Epithelial cell of proximal tubule (primary cell): ENCODE measurements at regions not wholly inside any gene's neighbourhood (a gene's known extent, or its start where the extent isn't known, plus 50 kb on each side); places are given as distances from the start of the nearest gene placed in this dataset.

ENCODE experiments used
- DNase-seq: peaks from one replicate; pipeline ENCODE4 v3.0.0-alpha.2; 2011; ENCODE audit warnings: low read depth
- H3K4me3 ChIP-seq: 2 replicates; pipeline ENCODE4 v1.5.1; 2011; ENCODE audit warnings: low read depth, mild to moderate bottlenecking, low read length
- TF ChIP-seq, protein P1 (sequence below): conservative IDR thresholded peaks from 2 replicates; pipeline ENCODE4 v1.5.1; 2012; ENCODE audit warnings: low read depth, mild to moderate bottlenecking, low read length

DNA sequence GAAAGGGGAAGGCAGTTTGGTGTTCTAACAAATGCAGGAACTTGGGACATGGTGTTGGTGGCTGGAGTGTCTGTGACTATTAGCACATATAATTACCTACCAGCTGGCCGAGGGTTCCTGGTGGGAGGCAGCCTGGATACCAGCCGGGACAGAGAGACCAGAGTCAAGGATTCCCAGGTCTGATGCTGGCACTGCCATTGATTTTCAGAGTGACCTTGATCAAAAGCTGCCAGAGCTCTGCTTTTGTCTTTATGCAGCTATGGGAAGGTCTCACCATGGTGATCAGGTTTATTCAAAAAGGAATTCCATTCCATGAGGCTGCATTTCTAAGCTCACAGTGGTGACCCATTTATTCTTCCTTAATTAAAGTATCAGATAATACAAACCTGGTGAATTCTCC, 101.0 kb upstream of the PWP1 start:
- H3K4me3 ChIP-seq, result no peak overlapping the region
- TF ChIP-seq, protein P1, sequence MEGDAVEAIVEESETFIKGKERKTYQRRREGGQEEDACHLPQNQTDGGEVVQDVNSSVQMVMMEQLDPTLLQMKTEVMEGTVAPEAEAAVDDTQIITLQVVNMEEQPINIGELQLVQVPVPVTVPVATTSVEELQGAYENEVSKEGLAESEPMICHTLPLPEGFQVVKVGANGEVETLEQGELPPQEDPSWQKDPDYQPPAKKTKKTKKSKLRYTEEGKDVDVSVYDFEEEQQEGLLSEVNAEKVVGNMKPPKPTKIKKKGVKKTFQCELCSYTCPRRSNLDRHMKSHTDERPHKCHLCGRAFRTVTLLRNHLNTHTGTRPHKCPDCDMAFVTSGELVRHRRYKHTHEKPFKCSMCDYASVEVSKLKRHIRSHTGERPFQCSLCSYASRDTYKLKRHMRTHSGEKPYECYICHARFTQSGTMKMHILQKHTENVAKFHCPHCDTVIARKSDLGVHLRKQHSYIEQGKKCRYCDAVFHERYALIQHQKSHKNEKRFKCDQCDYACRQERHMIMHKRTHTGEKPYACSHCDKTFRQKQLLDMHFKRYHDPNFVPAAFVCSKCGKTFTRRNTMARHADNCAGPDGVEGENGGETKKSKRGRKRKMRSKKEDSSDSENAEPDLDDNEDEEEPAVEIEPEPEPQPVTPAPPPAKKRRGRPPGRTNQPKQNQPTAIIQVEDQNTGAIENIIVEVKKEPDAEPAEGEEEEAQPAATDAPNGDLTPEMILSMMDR, result no peak
- no peak for DNase-seq

DNA sequence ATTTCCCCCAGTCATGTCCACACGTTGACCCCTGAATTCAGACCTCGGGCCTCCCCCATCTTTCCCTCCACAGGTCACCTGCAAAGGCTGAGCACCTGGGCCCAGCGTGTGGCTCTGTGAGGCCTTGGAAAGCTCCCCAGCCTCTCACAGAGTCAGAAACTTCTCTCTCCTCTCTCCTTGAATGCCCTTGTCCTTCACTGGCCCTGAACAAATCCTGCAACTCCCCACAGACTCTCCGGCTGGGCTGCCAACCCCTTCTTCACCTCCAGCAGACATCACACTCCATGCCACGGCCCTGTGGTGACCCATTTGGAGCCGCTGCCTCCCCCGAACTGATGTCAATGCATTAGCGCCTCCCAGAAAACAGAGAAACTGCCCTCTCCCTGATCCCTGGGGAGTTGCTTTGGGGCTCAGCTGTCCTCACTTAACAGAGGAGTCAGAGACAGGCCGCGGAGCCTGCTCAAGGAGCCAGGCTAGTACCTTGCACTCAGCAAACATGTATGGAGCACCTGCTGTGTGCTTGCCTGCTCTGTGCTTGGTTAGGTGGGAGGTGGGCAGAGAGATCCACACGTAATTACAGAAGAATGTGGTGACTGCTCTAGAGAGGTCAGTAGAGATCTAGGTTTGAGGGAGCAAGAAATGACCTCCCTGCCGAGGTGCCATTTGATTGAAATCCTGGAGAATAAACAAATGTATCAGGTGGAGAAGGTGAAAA, 99.2 kb upstream of the PWP1 start:
- H3K4me3 ChIP-seq, result no peak overlapping the region
- DNase-seq, result no peak
- TF ChIP-seq, protein P1, result no peak

DNA sequence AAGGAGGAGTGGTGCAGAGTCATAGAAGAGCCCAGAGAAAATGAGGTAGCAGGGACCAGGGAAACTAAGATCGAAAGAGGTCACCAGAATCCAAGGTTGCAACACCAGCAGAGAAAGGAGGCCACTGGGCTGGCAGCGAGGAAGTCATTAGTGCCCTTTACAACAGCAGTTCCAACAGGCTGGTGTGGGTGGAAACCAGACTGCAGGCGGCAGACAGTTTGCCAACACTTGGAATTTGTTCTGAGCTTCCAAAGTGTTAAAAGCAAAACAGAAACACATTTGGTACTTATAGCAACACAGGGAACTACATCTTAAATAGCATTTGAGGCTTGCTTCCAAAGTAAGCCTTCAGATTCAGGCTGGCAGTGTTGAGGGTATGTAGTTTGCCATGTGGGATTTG, 95.2 kb upstream of the PWP1 start:
- DNase-seq, result no peak
- no peak overlapping the region for H3K4me3 ChIP-seq
- TF ChIP-seq, protein P1, result no peak

DNA sequence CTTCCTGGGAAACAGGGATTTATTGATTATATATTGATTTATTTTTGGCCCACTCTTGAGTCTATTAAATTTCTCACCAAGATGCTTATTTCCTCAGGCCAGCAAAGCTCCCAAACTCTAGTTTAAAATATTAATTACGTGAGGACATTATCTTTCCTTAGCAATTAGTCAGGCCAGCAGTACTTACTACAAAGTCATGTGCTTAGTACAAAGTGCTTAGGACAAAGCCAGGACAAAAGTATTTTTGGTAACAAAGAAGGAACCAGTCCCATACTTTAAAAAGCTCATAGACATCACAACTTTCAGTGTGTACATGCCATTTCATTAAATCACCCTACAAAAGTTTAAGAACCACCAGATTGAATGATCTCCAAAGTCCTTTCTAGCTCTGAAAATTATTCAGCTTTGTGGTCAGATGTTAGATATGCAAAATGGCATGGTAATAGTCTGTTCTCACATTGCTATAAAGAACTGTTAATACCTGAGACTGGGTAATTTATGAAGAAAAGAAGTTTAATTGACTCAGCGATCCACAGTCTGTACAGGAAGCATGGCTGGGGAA, 94.7 kb upstream of the PWP1 start:
- H3K4me3 ChIP-seq, result no peak overlapping the region
- TF ChIP-seq, protein P1, result no peak
- no peak for DNase-seq

DNA sequence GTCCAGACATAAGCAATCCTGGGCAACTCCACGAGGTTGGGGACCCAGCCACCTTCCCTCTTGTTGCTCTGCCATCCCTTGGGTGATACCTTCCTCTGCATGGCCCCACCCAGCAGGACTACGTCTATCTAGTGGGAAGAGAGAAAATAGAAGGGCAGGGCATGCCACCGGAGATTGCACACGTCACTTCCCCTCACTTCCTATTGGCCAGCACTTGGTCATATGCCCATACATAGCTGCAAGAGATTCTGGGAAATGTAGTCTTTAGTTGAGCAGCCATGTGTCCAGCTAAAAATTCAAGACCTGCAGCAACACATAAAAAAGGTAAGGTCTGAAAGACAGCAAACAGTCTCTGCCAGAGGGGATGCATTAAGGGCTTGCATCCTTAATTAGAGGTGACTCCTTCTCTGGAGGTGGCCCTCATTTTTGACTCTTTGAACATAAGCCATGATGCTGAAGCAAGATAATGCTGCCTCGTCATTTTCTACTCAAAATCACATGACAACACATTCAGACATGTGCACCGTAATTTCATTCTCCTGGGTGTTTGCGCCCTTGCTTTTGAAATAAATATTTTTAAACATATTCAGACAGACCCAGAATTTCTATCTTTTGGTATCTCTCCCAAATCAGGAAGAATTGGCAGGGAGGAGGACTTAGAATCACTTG, 91.8 kb upstream of the PWP1 start:
- no peak for DNase-seq
- TF ChIP-seq, protein P1, result no peak
- no peak overlapping the region for H3K4me3 ChIP-seq

DNA sequence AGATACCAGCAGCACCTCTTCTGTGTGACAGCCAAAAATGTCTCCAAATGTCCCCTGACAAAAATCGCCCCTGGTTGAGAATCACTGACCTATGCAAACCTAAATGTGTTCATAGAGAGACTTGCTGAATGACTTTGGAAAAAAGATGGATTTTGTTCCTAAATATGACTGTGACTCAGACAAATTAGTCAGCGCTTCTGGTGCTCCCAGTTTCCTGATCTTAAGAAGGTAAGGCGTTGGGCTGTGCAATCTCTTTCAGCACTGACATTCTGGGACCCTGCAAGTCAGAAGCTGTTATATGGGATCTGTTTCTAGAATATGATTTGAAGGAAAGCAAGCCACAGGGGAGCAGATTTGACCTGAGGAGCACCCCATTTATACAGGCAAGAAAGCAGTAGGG, 90.6 kb upstream of the PWP1 start:
- H3K4me3 ChIP-seq, result no peak overlapping the region
- TF ChIP-seq, protein P1, result no peak
- DNase-seq, result no peak
